Activated gamma-delta T cell treated with anti-CD3 and anti-CD28 coated beads, Interleukin-2, amount 50 U/mL, for 16 hours (primary cell): ENCODE measurements at regions not wholly inside any gene's neighbourhood (a gene's known extent, or its start where the extent isn't known, plus 50 kb on each side); places are given as distances from the start of the nearest gene placed in this dataset.
A peak's percentile ranks its signal among the peaks of the same experiment; 100 is the strongest.

Source experiments
- DNase-seq: peaks from one replicate; pipeline ENCODE4 v3.0.0-alpha.2; 2020; ENCODE audit warnings: low read depth

- no peak for DNase-seq
Measured at GRCh38 chr13:50104493-50104892, 89.2 kb downstream of the KCNRG start.

- DNase-seq = no peak
Measured at GRCh38 chr13:50106559-50106958, 91.3 kb downstream of the KCNRG start.

GRCh38 chr13:50107205-50107604 is 92.0 kb downstream of the KCNRG start:
- DNase-seq = no peak

DNA sequence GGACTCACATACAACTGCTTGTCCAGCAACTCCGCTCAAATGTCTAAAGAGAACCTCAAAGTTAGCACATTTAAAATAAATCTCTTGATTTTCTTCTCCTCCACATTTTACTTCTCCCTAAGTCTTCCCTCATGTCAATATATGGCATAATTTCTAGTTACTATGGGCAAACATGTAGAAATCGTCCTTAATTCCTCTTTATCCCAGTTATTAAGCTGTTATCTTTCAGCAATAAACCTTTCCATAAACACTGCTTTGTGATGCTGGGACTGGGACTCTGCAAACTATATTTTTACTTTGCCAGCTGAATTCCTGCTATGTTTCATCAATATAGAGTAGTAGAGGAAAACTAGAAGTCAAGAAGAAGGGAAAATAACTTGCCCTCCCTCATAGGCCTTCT is 99.7 kb downstream of the KCNRG start:
- no peak for DNase-seq

- no peak for DNase-seq
Measured at GRCh38 chr13:50115695-50116094, 100.5 kb downstream of the KCNRG start.

- DNase-seq = no peak
Measured at GRCh38 chr13:50116430-50116973, 101.3 kb downstream of the KCNRG start.

GRCh38 chr13:50119591-50119990 is 104.3 kb downstream of the KCNRG start:
- DNase-seq = no peak

- no peak for DNase-seq
Measured at GRCh38 chr13:50122455-50122854, 107.2 kb downstream of the KCNRG start.

GRCh38 chr13:50123002-50123401 is 107.8 kb downstream of the KCNRG start:
- no peak for DNase-seq

GRCh38 chr13:50123515-50123861 is 108.2 kb downstream of the KCNRG start:
- no peak for DNase-seq

DNA sequence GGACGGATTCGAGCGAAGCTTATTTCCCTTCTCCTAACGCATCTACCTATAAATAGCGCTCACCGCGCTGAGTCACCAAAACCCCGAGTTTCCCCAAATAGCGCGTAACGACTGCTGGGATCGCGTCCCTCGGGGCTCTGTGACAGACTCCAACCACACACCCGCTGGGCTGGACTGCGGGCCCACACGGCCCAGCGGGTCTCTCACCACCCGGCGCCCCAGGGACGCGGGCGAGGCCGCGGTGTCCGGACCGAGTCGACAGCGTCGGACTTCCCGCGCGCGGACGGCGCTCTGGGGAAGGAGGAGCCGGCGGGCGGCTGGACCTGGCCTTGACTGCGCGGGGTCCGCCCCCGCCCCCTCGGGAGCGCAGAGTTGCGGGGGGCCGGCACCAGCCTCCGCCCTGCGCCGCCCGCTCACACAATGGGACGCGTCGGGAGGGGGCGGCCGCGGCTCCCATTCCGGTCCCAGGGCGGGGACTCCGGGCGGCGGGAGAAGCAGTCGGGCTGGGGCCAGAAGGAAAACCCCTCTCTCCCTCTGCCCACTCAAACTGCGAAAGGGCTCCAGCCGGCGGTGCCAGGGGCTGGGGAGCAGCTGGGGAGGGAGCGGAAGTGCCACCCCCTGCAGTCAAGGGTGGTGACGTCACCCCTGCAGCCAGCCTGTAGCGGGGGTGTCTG is 108.8 kb downstream of the KCNRG start:
- DNase-seq = peak; percentile 50

- peak; percentile 90 for DNase-seq
Measured at GRCh38 chr13:50124536-50125303, 109.5 kb downstream of the KCNRG start.

- no peak for DNase-seq
Measured at GRCh38 chr13:50125304-50125553, 110.0 kb downstream of the KCNRG start.

DNA sequence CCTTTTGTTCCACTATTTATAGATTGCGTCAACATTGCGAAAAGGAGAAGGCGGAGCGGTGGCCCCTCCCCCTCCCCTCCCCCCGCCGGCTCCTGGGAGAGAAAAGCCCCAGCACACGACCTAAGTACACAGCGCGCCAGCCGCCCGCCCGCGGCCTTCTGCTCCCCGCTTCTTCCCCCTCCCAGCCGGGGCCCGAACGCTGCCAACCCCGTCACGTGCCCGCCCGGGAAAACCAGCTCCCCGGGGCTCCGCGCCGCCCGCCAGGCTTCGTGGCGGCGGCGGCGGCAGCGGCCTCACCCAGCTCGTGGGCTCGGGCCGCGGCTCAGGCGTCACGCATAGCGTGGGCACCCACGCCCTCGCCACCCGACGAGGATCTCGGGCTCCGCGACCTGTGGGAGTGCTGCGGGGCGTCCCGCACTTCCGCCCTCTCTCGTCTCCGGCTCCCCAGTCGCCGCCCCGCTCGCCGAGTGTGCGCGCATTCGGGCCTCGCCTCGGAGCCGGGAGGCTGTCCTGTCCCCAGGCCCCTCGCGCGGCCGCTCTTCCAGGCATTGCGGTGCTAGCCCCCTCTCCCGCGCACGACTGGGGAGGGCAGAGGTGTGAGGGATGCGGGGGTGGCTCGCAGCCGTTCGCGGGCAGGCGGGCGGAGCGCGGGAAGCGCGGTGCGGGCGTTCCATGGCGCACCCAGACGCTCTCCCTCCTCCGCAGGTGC is 110.5 kb downstream of the KCNRG start:
- peak; percentile 74 for DNase-seq

- no peak for DNase-seq
Measured at GRCh38 chr13:50126263-50126992, 111.2 kb downstream of the KCNRG start.

DNA sequence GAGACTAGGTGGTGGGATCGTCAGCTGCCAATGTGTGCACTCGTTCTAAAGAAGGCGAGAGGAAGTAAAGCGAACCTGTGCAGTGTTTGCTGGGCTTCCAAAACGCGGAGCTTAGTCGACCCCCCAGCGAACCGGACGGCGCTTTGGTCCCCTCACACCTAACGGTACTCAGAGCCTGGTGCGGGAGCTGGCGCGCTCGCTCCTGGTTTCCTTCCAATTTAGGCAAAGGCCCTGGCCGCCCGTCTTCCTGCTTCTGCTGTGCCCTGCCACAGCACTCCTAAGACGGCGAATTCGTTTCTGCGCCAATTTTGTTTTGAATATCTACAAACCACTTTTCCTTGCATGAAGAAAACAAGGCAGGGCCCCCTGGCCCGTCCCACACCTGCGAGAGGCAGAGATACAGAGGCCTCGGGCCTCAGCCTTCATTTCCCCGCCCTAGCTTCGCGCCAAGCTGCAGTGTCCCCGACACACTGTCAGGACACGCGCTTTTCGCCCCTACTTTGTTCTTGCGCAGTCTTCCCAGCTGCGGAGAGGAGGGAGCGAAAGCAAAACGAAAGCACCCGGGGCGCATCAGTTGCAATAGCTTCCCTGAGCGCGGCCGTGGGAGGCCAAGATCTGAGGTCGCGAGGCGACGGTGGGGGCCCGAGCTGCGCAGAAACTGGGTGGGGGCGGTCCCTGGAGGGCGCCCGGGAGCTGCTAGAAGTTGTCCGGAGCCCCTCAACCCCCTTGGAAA is 111.9 kb downstream of the KCNRG start:
- peak; percentile 36 for DNase-seq

- no peak for DNase-seq
Measured at GRCh38 chr13:50127726-50128291, 112.6 kb downstream of the KCNRG start.

DNA sequence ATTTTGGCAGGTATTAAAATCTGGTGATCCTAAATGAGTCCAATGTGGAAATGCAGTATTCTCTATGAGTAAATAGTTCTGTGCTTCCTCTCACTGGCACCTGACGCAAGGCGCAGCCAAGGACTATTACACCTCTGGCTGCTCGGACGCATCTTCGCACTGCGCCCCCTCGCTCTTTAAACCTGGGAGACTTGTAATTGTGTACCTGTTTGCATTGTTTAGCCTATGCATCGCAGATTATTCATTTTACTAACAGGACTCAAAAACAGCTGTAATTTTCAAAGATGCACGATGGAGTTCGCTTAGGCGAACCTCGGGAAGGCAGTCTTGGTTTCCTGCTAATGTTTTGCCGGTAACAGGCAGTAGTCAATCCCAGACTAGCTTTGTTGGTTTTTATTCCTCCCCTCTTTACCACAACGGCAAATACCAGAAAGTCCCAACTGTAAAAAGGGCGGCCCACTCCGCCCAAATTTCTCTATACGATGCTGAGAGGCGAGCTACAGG is 113.2 kb downstream of the KCNRG start:
- DNase-seq = no peak

- DNase-seq = no peak
Measured at GRCh38 chr13:50129081-50129705, 113.9 kb downstream of the KCNRG start.

DNA sequence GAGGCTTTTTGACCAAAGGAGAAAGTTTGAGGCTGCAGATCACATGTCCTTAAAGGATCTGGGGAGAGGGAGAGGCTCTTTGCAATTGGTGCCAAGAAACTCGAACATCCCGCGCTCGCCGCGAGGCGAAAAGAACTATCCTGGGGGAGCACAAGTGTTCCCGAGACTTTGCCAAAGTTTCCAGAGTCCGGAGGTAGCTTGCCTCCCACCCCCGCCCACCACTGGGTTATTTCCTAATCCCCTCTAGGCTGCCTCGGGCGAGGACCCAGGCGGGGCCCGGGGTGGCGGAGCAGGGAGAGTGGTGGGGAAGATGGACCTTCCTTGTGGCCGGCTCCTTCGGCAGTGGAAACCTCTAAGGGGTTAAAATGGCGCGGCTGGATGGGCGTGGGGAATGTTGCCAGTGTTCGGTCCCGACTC is 114.5 kb downstream of the KCNRG start:
- no peak for DNase-seq
